HepG2 (cell line): ENCODE measurements at regions not wholly inside any gene's neighbourhood (a gene's known extent, or its start where the extent isn't known, plus 50 kb on each side); places are given as distances from the start of the nearest gene placed in this dataset.

Experiments
- ATAC-seq: fragments of 200-7000 bp; cut with Tn5 transposase; 3 replicates; pipeline ENCODE4 v1.9.1; 2020; ENCODE audit warnings: mild to moderate bottlenecking, moderate library complexity
- BruUV-seq: library from RNA; stranded (reverse); fragments of 400-500 nt; replicated peaks from 2 replicates; lab custom pipeline; 2021; lab: Mats Ljungman, UMichigan
- CTCF ChIA-PET: fragments of 300-600 bp; formaldehyde crosslinking; extraction: SDS; loops from one replicate; lab custom pipeline; 2021; ENCODE audit warnings: low total read pairs, inconsistent platforms, low intra/inter-chr PET ratio; lab: Yijun Ruan, JAX
- POLR2A ChIA-PET: fragments of 350-600 bp; sonication (Branson Sonifier 250); formaldehyde crosslinking; loops from one replicate; lab custom pipeline; 2020; ENCODE audit warnings: antibody characterized with exemption, inconsistent platforms; lab: Yijun Ruan, JAX
- DNase-seq: peaks from one replicate; pipeline ENCODE4 v3.0.0-alpha.2; 2015; ENCODE audit warnings: low spot score
- FAIRE-seq: peaks from 3 replicates; lab custom pipeline; 2011; peaks lifted over from hg19 to GRCh38; lab: Jason Lieb, UNC
- H2AFZ ChIP-seq: one replicate; pipeline ENCODE4 v1.6.1; 2011; ENCODE audit warnings: low read length, inconsistent platforms
- H3K27ac ChIP-seq: fragments of 300-600 bp; 3 replicates; pipeline ENCODE4 v1.8.0; 2011; ENCODE audit warnings: mixed run types, mild to moderate bottlenecking, mixed read lengths, low read length, inconsistent platforms; ENCODE audit not compliant: insufficient read depth; ENCODE audit errors: extremely low read length
- H3K27me3 ChIP-seq, 2 experiments: fragments of 200-600 bp in 1 of 2; 2 replicates in 1 of 2; 3 replicates in 1 of 2; pipeline versions ENCODE4 v1.6.0 to v1.8.0; 2011; ENCODE audit warnings: low read length in 2 of 2, mild to moderate bottlenecking in 2 of 2, moderate library complexity in 2 of 2, inconsistent platforms in 1 of 2; ENCODE audit not compliant: insufficient read depth in 2 of 2, control insufficient read depth in 1 of 2
- H3K36me3 ChIP-seq, 2 experiments: fragments of 200-600 bp in 1 of 2; replicated peaks in 1 of 2; 2 replicates in 1 of 2; 3 replicates in 1 of 2; pipeline versions ENCODE4 v1.5.1 to v1.8.0; 2011; ENCODE audit warnings: low read length in 2 of 2, inconsistent platforms in 1 of 2; ENCODE audit not compliant: insufficient read depth in 2 of 2, control insufficient read depth in 1 of 2
- H3K4me1 ChIP-seq: 2 replicates; pipeline ENCODE4 v1.5.1; 2012; ENCODE audit warnings: low read length, inconsistent platforms; ENCODE audit not compliant: insufficient read depth
- H3K4me2 ChIP-seq: 2 replicates; pipeline ENCODE4 v1.6.0; 2011; ENCODE audit warnings: low read depth, low read length, inconsistent platforms
- H3K4me3 ChIP-seq, 3 experiments: fragments of 200-600 bp in 1 of 3; sonication (generic), shearing (Covaris generic) in 1 of 3; replicated peaks in 1 of 3; 2 replicates each; pipeline ENCODE4 v1.5.1; 2011 to 2016; ENCODE audit warnings: low read length in 3 of 3, inconsistent platforms in 2 of 3, low read depth in 2 of 3, mild to moderate bottlenecking in 2 of 3, control low read depth in 1 of 3, mixed read lengths in 1 of 3; ENCODE audit not compliant: insufficient read depth in 1 of 3
- H3K79me2 ChIP-seq: one replicate; pipeline ENCODE4 v1.6.1; 2011; ENCODE audit warnings: low read length, inconsistent platforms; ENCODE audit not compliant: insufficient read depth
- H3K9ac ChIP-seq: 2 replicates; pipeline ENCODE4 v1.6.0; 2011; ENCODE audit warnings: mild to moderate bottlenecking, low read depth, low read length, inconsistent platforms; ENCODE audit not compliant: insufficient read depth
- H3K9me3 ChIP-seq: 2 replicates; pipeline ENCODE4 v1.5.1; 2012; ENCODE audit warnings: mild to moderate bottlenecking, low read length
- H4K20me1 ChIP-seq: 2 replicates; pipeline ENCODE4 v1.6.0; 2011; ENCODE audit warnings: inconsistent platforms, mild to moderate bottlenecking, low read length, moderate library complexity; ENCODE audit not compliant: insufficient read depth
- DZIP1 ChIP-seq: sonication (generic); formaldehyde crosslinking; IDR thresholded peaks from 2 replicates; pipeline ENCODE4 v1.5.0; 2020; ENCODE audit warnings: mild to moderate bottlenecking, missing genetic modification reagents
- GLMP ChIP-seq: sonication (generic); formaldehyde crosslinking; IDR thresholded peaks from 2 replicates; pipeline ENCODE4 v1.9.0; 2021; ENCODE audit warnings: missing genetic modification reagents, mild to moderate bottlenecking, borderline replicate concordance
- MIXL1 ChIP-seq: IDR thresholded peaks from 2 replicates; pipeline ENCODE4 v1.6.1; 2016
- SATB2 ChIP-seq: sonication (generic); formaldehyde crosslinking; IDR thresholded peaks from 2 replicates; pipeline ENCODE4 v1.5.0; 2020; ENCODE audit warnings: missing genetic modification reagents
- SRSF1 ChIP-seq: fragments of 200-400 bp; formaldehyde crosslinking; optimal IDR thresholded peaks from 2 replicates; pipeline ENCODE3; 2017; ENCODE audit warnings: mild to moderate bottlenecking, low read depth, low read length, moderate library complexity
- TFDP1 ChIP-seq: IDR thresholded peaks from 2 replicates; pipeline ENCODE4 v1.6.1; 2016; ENCODE audit warnings: missing compliant biosample characterization, missing genetic modification reagents, borderline replicate concordance
- ZBTB2 ChIP-seq: sonication (generic); formaldehyde crosslinking; IDR thresholded peaks from 2 replicates; pipeline ENCODE4 v1.8.0; 2022; ENCODE audit warnings: low read depth, missing genetic modification reagents
- ZNF430 ChIP-seq: sonication (generic); formaldehyde crosslinking; IDR thresholded peaks from 2 replicates; pipeline ENCODE4 v1.9.0; 2021; ENCODE audit warnings: mild to moderate bottlenecking, missing genetic modification reagents
- ZNF614 ChIP-seq: IDR thresholded peaks from 2 replicates; pipeline ENCODE4 v1.6.1; 2018; ENCODE audit warnings: missing biosample characterization, missing genetic modification reagents, inconsistent platforms, borderline replicate concordance
- in situ Hi-C: cut with HindIII; loops from 2 replicates; pipeline ENCODE4 v1.10.0; 2017; ENCODE audit warnings: low pct_unique_long_range_greater_than_20kb; ENCODE audit not compliant: extremely low pct_ligation_motif_present
- intact Hi-C: fragments of 100-400 bp; cut with micrococcal nuclease; formaldehyde crosslinking; loops from one replicate; pipeline ENCODE4 v1.10.0; 2022; ENCODE audit not compliant: unreplicated experiment
- TF ChIP-seq, protein P1 (sequence below): sonication (generic); formaldehyde crosslinking; IDR thresholded peaks from 2 replicates; pipeline ENCODE4 v1.8.0; 2022; ENCODE audit warnings: mild to moderate bottlenecking, missing genetic modification reagents
- TF ChIP-seq, protein P2 (sequence below): sonication (generic); formaldehyde crosslinking; IDR thresholded peaks from 2 replicates; pipeline ENCODE4 v1.4.0; 2020; ENCODE audit warnings: mild to moderate bottlenecking, missing genetic modification reagents, borderline replicate concordance

GRCh38 chr1:192959657-192960186 lies 99.4 kb downstream of the UCHL5 start:
- no peak overlapping the region for H3K4me2 ChIP-seq
- ChIA-PET POLR2A (no interaction called here), CTCF (no interaction called here)
- no TSS peak for BruUV-seq
- H3K79me2 ChIP-seq: no peaks in the 10 kb centered on the region
- no peak for ATAC-seq
- in situ Hi-C loops (no loop called here), intact Hi-C loops (no loop called here)
- no peak overlapping the region for H2AFZ ChIP-seq
- no peak overlapping the region for H3K27ac ChIP-seq
- no peaks in the 10 kb centered on the region for H3K9me3 ChIP-seq
- H3K9ac ChIP-seq: no peak overlapping the region
- FAIRE-seq: no peak
- no peaks in the 10 kb centered on the region for H3K4me1 ChIP-seq
- DNase-seq: no peak
- H3K27me3 ChIP-seq: no peaks in the 10 kb centered on the region
- H3K36me3 ChIP-seq: no peaks in the 10 kb centered on the region
- H4K20me1 ChIP-seq: no peaks in the 10 kb centered on the region
- H3K4me3 ChIP-seq: no peak overlapping the region
- TF ChIP-seq ZNF614 (CRISPR knock-in tag) (no peak), SATB2 (CRISPR knock-in tag) (no peak), MIXL1 (CRISPR knock-in tag) (no peak), ZNF430 (CRISPR knock-in tag) (no peak), SRSF1 (no peak), ZBTB2 (CRISPR knock-in tag) (no peak), TFDP1 (CRISPR knock-in tag) (no peak), DZIP1 (CRISPR knock-in tag) (no peak), GLMP (CRISPR knock-in tag) (no peak)
- TF ChIP-seq, protein P1, sequence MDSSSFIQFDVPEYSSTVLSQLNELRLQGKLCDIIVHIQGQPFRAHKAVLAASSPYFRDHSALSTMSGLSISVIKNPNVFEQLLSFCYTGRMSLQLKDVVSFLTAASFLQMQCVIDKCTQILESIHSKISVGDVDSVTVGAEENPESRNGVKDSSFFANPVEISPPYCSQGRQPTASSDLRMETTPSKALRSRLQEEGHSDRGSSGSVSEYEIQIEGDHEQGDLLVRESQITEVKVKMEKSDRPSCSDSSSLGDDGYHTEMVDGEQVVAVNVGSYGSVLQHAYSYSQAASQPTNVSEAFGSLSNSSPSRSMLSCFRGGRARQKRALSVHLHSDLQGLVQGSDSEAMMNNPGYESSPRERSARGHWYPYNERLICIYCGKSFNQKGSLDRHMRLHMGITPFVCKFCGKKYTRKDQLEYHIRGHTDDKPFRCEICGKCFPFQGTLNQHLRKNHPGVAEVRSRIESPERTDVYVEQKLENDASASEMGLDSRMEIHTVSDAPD (CRISPR knock-in tag): no peak
- TF ChIP-seq, protein P2, sequence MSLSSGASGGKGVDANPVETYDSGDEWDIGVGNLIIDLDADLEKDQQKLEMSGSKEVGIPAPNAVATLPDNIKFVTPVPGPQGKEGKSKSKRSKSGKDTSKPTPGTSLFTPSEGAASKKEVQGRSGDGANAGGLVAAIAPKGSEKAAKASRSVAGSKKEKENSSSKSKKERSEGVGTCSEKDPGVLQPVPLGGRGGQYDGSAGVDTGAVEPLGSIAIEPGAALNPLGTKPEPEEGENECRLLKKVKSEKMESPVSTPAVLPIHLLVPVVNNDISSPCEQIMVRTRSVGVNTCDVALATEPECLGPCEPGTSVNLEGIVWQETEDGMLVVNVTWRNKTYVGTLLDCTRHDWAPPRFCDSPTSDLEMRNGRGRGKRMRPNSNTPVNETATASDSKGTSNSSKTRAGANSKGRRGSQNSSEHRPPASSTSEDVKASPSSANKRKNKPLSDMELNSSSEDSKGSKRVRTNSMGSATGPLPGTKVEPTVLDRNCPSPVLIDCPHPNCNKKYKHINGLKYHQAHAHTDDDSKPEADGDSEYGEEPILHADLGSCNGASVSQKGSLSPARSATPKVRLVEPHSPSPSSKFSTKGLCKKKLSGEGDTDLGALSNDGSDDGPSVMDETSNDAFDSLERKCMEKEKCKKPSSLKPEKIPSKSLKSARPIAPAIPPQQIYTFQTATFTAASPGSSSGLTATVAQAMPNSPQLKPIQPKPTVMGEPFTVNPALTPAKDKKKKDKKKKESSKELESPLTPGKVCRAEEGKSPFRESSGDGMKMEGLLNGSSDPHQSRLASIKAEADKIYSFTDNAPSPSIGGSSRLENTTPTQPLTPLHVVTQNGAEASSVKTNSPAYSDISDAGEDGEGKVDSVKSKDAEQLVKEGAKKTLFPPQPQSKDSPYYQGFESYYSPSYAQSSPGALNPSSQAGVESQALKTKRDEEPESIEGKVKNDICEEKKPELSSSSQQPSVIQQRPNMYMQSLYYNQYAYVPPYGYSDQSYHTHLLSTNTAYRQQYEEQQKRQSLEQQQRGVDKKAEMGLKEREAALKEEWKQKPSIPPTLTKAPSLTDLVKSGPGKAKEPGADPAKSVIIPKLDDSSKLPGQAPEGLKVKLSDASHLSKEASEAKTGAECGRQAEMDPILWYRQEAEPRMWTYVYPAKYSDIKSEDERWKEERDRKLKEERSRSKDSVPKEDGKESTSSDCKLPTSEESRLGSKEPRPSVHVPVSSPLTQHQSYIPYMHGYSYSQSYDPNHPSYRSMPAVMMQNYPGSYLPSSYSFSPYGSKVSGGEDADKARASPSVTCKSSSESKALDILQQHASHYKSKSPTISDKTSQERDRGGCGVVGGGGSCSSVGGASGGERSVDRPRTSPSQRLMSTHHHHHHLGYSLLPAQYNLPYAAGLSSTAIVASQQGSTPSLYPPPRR (CRISPR knock-in tag): no peak
